H7 (cell line): ENCODE measurements at regions not wholly inside any gene's neighbourhood (a gene's known extent, or its start where the extent isn't known, plus 50 kb on each side); places are given as distances from the start of the nearest gene placed in this dataset.
"Not testable (repeated sequence)": the region's sequence is repeated elsewhere in the genome, so short reads cannot be mapped to it uniquely, and the experiment has no call there.

Source experiments
- DNase-seq: peaks from one replicate; pipeline ENCODE4 v3.0.0; 2012
- H3K27me3 ChIP-seq: 2 replicates; pipeline ENCODE4 v1.6.0; 2011; ENCODE audit warnings: mild to moderate bottlenecking, low read length; ENCODE audit not compliant: control insufficient read depth, insufficient read depth
- H3K36me3 ChIP-seq: replicated peaks from 2 replicates; pipeline ENCODE4 v1.5.1; 2011; ENCODE audit warnings: low read length; ENCODE audit not compliant: control insufficient read depth, insufficient read depth
- H3K4me3 ChIP-seq: 2 replicates; pipeline ENCODE4 v1.5.1; 2011; ENCODE audit warnings: low read depth, mild to moderate bottlenecking, control low read depth, low read length, moderate library complexity; ENCODE audit not compliant: insufficient read depth

DNA sequence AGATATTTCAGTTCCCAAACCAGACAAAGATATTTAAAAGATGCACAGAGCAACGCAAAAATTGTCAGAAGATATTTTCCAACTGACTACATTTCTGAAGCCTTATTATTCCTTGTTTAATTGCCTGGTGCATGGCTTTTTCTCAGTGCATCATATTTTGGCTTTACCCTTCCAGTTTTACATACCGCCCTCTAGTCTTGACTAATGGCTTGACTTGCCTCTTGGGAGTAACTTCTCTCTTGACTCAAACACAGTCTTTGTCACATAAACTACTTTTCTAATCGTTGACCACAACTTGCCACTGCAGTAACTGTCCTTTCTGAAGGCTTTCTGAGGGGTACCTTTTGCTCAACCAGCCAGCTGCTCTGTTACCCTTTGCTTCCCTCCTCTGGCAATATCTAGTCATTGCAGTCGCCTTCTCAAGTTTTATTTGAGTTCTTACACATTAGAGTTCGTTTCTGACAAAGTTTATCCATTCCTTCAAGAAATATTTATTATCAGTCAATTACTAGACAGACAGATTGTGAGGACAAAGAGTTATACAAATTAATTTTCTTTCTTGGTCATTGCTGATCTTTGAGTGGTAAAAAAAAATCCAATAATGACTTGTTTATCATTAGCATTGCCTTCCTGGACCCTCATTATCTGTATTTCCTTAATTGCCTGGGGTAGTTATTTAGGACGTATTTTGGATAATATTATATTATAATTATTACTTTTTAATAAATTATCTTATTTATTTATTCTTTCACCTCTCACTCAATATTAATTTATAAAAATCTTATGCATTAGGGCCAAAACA, 506.9 kb upstream of the PCDH10 start:
- no peaks in the 10 kb centered on the region for H3K27me3 ChIP-seq
- no peaks in the 10 kb centered on the region for H3K36me3 ChIP-seq
- peak; percentile 54 for DNase-seq
- no peak overlapping the region for H3K4me3 ChIP-seq

DNA sequence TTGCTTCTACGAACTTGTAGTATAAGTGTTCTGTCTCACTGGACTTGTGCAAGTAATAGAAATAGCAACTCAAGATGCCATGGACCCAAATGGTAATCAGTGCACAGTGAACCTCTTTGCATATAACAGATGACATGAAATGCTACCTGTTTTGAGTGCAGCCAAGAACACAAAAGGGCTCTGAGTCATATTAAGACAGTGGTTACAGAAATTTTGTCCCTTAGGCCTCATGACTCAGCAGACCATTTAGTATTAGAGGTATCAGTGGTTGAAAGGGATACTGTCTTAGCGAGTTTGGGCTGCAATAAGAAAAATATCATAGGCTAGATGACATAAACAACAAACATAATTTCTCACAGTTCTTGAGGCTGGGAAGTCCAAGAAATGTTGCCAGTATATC, 502.9 kb upstream of the PCDH10 start:
- H3K4me3 ChIP-seq: no peak overlapping the region
- H3K36me3 ChIP-seq: no peaks in the 10 kb centered on the region
- no peak for DNase-seq
- H3K27me3 ChIP-seq: no peaks in the 10 kb centered on the region

- no peak for DNase-seq
- Histone ChIP-seq H3K4me3 (no peak overlapping the region), H3K27me3 (no peaks in the 10 kb centered on the region), H3K36me3 (no peaks in the 10 kb centered on the region)
These were observed 497.9 kb upstream of the PCDH10 start for GRCh38 chr4:132651196-132651595.

DNA sequence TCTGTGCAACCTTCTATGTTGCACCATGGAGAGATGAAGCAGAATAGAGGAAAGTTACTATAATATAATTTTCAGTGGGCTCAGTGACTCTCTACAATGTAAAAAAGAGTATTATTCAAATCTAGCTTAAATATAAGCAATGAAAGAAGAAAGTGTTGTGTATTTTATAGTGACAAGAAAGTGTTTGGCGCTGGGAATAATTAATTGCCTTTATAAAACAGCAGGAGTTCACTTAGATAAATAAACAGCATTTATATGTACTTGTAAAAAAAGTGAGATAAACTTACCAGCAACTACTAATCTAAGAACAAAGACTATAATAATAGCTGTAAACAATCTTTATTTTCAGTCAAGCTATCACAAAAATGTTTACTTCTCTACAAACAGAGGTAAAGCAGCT, 488.9 kb upstream of the PCDH10 start:
- H3K27me3 ChIP-seq: no peaks in the 10 kb centered on the region

DNA sequence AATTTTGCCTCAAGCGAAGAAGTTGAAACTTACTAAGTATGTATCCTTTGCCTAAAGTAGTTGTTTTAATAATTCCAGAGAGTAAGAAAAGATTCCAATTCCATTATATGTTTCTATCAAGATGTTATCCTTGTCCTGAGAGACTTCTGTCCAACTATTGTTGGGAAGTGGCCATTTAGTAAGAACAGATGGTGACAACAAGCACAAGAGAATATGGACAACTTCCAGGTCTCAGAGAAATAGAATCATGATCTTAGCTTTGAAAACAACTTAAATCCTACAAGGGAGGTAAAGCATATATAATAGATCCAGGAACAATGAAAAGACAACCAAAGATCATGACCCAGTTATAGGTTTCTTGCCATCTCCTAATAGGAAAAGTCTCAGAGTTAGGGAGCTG, 486.6 kb upstream of the PCDH10 start:
- DNase-seq: no peak
- Histone ChIP-seq H3K27me3 (no peaks in the 10 kb centered on the region), H3K36me3 (no peaks in the 10 kb centered on the region), H3K4me3 (no peak overlapping the region)

More for the DNA sequence above, 488.9 kb upstream of the PCDH10 start:
- Histone ChIP-seq H3K4me3 (no peak overlapping the region), H3K36me3 (no peaks in the 10 kb centered on the region)
- DNase-seq: no peak

- DNase-seq: no peak
- Histone ChIP-seq H3K4me3 (no peak overlapping the region), H3K36me3 (no peaks in the 10 kb centered on the region), H3K27me3 (no peaks in the 10 kb centered on the region)
These were observed 479.3 kb upstream of the PCDH10 start for GRCh38 chr4:132669786-132670185.

DNA sequence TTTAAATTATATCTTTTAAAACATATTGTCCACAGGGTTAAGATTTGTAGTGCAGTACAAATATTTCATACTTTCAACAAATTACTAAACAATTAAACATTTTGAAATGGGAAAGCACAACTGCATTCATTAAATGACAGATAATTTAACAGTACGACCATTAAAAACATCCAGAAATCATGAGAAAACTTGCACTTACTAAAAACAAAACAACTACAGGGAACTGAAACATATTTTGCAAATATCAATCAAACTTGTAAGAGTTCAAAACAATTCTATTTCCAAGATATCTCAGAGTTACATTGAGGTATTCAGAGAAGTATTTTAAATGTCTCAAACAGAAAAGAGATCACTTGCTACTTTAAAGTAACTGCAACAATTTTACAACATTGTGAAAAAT, 478.5 kb upstream of the PCDH10 start:
- no peak for DNase-seq
- no peak overlapping the region for H3K4me3 ChIP-seq
- no peaks in the 10 kb centered on the region for H3K27me3 ChIP-seq
- H3K36me3 ChIP-seq: no peaks in the 10 kb centered on the region

DNA sequence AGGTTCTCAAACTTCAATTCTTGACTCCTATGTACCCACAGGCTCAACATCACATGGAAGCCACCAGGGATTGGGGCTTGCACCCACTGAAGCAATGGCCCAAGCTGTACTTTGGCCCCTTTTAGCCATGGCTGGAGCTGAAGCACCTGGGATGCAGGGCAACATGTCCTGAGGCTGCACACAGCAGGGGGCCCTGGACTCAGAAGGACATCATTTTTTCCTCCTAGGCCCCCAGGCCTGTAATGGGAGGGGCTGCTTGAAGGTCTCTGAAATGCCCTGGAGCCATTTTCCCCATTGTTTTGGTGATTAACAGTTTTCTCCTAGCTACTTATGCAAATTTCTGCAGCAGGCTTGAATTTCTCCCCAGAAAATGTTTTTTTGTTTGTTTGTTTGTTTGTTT, 465.1 kb upstream of the PCDH10 start:
- no peak for DNase-seq
- Histone ChIP-seq H3K36me3 (no peaks in the 10 kb centered on the region), H3K27me3 (no peaks in the 10 kb centered on the region), H3K4me3 (no peak overlapping the region)

DNA sequence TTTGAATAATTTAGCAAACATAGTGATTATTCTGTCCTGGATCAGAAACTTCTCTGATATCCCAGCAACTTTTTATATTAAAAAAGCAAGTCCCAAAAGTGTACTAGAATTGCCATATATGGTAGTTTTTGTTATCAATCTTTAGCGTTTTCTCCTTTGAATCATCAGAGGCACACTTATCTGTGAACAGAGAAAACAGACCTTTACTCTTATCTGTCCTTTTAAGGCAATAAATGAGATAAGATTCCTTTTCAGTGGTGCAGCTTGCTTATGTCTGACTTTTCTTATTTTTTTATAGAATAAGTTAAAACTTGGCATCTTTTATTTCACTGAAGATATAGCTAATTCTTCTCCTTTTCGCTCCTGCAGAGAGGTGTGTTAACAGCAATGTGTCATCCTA, 458.1 kb upstream of the PCDH10 start:
- no peak overlapping the region for H3K4me3 ChIP-seq
- no peak for DNase-seq
- H3K36me3 ChIP-seq: no peaks in the 10 kb centered on the region

GRCh38 chr4:132691668-132692067, 457.4 kb upstream of the PCDH10 start:
- no peak for DNase-seq

More for the DNA sequence above, 458.1 kb upstream of the PCDH10 start:
- no peaks in the 10 kb centered on the region for H3K27me3 ChIP-seq

GRCh38 chr4:132694775-132695174, 454.3 kb upstream of the PCDH10 start:
- H3K36me3 ChIP-seq: no peaks in the 10 kb centered on the region
- H3K27me3 ChIP-seq: no peaks in the 10 kb centered on the region
- no peak for DNase-seq
- no peak overlapping the region for H3K4me3 ChIP-seq

More at GRCh38 chr4:132691668-132692067, 457.4 kb upstream of the PCDH10 start:
- Histone ChIP-seq H3K27me3 (no peaks in the 10 kb centered on the region), H3K4me3 (no peak overlapping the region), H3K36me3 (no peaks in the 10 kb centered on the region)

DNA sequence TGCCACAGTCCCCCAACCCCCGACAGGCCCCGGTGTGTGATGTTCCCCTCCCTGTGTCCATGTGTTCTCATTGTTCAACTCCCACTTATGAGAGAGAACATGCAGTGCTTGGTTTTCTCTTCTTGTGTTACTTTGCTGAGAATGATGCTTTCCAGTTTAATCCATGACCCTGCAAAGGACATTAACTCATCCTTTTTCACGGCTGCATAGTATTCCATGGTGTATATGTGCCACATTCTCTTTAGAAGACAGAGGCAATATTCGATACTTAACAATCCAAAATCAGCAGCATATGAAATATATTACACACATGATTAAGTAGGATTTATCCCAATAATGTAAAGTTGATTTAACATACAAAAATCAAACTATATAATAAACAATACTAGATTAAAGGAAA, 451.6 kb upstream of the PCDH10 start:
- not testable (repeated sequence) for H3K36me3 ChIP-seq, DNase-seq, H3K4me3 ChIP-seq, H3K27me3 ChIP-seq

DNA sequence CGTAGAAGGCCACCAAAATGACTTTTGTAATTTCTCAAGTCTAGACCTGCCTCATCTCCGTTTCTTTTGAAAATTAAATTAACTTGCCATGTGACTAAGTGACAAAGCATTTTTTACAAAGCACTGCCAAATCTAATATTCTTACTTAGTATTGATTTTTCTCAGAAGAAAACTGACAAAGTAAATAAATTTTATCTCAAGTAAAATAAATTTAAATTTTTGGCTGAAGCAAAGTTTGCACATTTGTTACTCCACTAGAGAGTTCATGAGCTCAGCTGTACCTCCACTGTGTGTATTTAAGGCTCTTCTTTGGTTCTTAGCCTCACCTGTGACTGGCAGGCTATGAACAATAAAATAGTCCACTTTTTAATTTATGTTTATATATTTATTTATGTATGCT, 441.1 kb upstream of the PCDH10 start:
- Histone ChIP-seq H3K4me3 (no peak overlapping the region), H3K27me3 (no peaks in the 10 kb centered on the region), H3K36me3 (no peaks in the 10 kb centered on the region)
- DNase-seq: no peak

- Histone ChIP-seq H3K4me3 (no peak overlapping the region), H3K36me3 (no peaks in the 10 kb centered on the region), H3K27me3 (no peaks in the 10 kb centered on the region)
- no peak for DNase-seq
These were observed 440.0 kb upstream of the PCDH10 start for GRCh38 chr4:132709056-132709455.

- DNase-seq: no peak
- Histone ChIP-seq H3K36me3 (no peaks in the 10 kb centered on the region), H3K27me3 (no peaks in the 10 kb centered on the region), H3K4me3 (no peak overlapping the region)
These were observed 438.1 kb upstream of the PCDH10 start for GRCh38 chr4:132710971-132711370.

DNA sequence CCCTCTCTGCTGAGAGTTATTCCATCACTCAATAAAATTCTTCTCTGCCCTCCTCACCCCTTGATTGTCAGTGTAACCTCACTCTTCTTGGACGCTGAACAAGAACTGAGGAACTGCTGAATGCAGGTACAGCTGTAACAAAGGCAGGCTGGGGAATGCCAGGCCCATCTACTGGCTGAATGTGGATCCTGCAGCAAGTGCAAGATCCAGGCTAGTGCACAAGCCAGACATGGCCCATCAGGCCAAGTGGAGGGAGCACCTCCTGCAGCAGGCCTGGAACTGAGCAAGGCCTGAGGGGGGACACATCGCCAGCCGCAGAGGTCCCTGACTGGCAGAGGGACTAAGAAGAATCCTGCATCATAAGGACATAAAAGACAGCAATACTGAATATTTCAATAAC, 411.8 kb upstream of the PCDH10 start:
- Histone ChIP-seq H3K27me3 (no peaks in the 10 kb centered on the region), H3K36me3 (no peaks in the 10 kb centered on the region), H3K4me3 (no peak overlapping the region)
- DNase-seq: peak; percentile 25
